ENCODE measurements at regions not wholly inside any gene's neighbourhood (a gene's known extent, or its start where the extent isn't known, plus 50 kb on each side); places are given as distances from the start of the nearest gene placed in this dataset.

DNA sequence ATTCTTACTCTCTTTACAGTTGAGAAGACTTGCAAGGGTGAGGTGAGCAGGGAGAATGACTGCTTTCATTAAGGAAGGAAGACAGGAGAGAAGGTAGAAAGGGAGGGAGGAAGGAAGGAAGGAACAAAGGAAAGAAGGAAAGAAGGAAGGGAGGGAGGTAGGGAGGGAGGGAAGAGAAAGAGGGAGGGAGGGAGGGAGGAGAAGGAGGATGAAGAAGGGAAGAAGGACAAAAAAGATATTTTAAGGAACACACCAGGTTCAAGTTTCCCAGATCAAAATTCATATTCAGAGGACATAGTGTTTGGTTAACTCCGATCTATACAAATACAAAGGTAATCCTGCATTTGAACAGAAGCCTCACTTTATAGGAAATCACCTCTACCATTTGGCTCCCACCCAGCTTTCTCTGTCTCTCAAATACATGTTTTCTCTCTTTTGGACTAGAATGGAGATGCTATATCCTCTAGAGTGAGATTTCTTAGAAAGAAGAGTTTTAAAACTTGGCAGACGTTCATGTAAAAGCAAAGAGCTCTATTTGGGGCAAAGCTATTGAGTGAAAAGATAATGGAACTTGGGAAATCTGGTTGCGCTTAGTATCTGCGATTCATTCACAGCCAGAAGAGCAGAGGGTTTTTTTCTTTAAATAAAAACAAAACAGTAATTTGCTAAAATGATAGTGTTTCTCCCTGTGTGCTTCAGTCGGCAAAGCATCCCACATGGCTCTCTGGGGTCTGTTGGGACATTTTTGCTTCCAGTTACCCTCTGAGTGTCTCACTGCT lies 261.9 kb upstream of the LYZL1 start:
- Mint-ChIP-seq H3K27me3 (ENCODE audit: low read depth) (no peaks in the 10 kb centered on the region), H3K36me3 (ENCODE audit: low read depth) (no peaks in the 10 kb centered on the region), H3K9me3 (no peaks in the 10 kb centered on the region), H3K27ac (no peak overlapping the region), H3K4me3 (no peak overlapping the region), H3K4me1 (ENCODE audit: low read depth) (no peaks in the 10 kb centered on the region)
- DNase-seq (ENCODE audit: low spot score): no peak

DNA sequence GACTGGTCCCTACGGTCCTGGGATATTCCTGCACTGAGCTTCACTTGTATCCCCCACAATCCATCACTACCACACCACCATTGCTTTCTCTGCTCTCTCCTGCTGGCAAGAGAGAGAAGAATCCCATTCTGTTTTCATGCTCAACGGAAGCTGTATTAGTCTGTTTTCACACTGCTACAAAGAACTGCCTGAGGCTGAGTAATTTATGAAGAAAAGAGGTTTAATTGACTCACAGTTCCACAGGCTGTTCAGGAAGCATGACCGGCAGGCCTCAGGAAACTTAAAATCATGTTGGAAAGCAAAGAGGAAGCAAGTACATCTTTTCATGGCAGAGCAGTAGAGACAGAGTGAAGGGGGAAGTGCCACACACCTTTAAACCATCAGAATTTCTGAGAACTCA lies 260.4 kb upstream of the LYZL1 start:
- Mint-ChIP-seq H3K4me3 (no peak overlapping the region), H3K9me3 (no peaks in the 10 kb centered on the region), H3K27me3 (ENCODE audit: low read depth) (no peaks in the 10 kb centered on the region), H3K4me1 (ENCODE audit: low read depth) (no peaks in the 10 kb centered on the region), H3K36me3 (ENCODE audit: low read depth) (no peaks in the 10 kb centered on the region), H3K27ac (no peak overlapping the region)
- DNase-seq (ENCODE audit: low spot score): no peak

DNA sequence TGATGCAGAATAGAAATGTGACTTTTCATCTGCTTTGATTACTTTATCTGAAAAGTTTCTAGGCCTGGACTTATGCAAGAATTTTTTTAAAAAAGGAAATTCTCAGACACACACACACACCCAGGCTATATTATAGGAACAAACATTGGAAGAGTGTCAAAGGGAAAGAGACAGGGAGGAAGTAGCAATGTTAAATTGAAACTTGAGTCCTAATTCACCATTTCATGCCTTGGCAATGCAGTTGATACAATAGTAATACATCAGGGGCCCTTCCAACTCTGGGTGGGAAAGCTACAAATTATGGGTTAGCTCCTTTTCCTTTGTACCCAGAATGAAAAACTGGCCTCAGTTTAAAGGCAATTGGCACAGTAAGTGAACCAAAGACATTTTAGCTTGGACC lies 258.0 kb upstream of the LYZL1 start:
- H3K9me3 Mint-ChIP-seq: no peaks in the 10 kb centered on the region
- H3K27ac Mint-ChIP-seq: no peak overlapping the region
- no peak overlapping the region for H3K4me3 Mint-ChIP-seq
- H3K27me3 Mint-ChIP-seq (ENCODE audit: low read depth): no peaks in the 10 kb centered on the region
- no peak for DNase-seq (ENCODE audit: low spot score)
- no peaks in the 10 kb centered on the region for H3K4me1 Mint-ChIP-seq (ENCODE audit: low read depth)
- no peaks in the 10 kb centered on the region for H3K36me3 Mint-ChIP-seq (ENCODE audit: low read depth)

GRCh38 chr10:29032169-29032568 lies 256.7 kb upstream of the LYZL1 start:
- H3K9me3 Mint-ChIP-seq: no peaks in the 10 kb centered on the region
- H3K36me3 Mint-ChIP-seq (ENCODE audit: low read depth): no peaks in the 10 kb centered on the region
- H3K27ac Mint-ChIP-seq: no peak overlapping the region
- H3K27me3 Mint-ChIP-seq (ENCODE audit: low read depth): no peaks in the 10 kb centered on the region
- no peaks in the 10 kb centered on the region for H3K4me1 Mint-ChIP-seq (ENCODE audit: low read depth)
- H3K4me3 Mint-ChIP-seq: no peak overlapping the region
- DNase-seq (ENCODE audit: low spot score): no peak

DNA sequence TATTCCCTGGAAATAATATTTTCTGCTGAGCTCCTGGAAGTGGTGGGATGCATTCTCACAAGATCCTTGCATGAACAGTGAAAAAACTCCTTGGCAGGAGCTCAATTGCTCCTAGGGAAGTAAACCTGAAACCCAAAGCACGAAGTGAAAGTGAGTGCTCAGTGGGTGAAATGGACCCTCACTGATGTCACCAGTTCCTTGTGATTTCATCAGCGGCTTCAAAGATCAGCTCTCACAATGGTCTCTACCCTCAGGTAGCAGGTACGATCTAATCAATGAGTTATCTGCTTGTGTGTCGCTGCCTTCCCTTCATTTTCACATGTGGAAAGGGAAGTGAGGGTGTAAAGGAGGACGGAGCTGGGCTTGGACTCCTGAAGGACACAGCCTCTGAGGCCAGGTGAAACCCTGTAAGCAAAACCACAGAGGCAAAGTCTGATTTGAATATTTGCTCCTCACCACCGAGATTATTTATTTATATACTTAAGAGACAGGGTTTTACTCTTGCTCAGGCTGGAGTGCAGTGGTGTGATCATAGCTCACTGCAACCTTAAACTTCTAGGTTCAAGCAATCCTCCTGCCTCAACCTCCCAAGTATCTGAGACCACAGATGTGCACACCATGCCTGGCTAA lies 255.4 kb upstream of the LYZL1 start:
- Mint-ChIP-seq H3K36me3 (ENCODE audit: low read depth) (no peaks in the 10 kb centered on the region), H3K4me1 (ENCODE audit: low read depth) (no peaks in the 10 kb centered on the region), H3K27ac (no peak overlapping the region), H3K9me3 (no peaks in the 10 kb centered on the region), H3K4me3 (no peak overlapping the region), H3K27me3 (ENCODE audit: low read depth) (no peaks in the 10 kb centered on the region)
- DNase-seq (ENCODE audit: low spot score): no peak

DNA sequence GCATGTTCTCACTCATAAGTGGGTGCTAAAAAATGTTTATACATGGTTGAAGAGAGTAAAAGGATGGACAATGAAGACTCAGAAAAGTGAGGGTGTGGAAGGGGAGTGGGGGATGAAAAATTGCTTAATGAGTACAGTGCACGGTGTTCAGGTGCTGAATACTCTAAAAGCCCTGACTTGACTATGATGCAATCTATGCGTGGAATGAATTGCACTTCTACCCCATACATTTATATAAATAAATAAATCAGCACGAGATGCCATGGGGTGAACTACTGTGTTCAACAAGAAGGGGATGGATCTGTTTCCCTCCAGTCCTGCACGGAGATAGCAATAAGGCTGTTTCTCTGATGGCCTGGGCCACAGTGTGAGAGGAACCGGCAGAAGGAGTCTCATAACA lies 254.3 kb upstream of the LYZL1 start:
- H3K27ac Mint-ChIP-seq: no peak overlapping the region
- H3K9me3 Mint-ChIP-seq: no peaks in the 10 kb centered on the region
- no peak overlapping the region for H3K4me3 Mint-ChIP-seq
- H3K27me3 Mint-ChIP-seq (ENCODE audit: low read depth): no peaks in the 10 kb centered on the region
- H3K36me3 Mint-ChIP-seq (ENCODE audit: low read depth): no peaks in the 10 kb centered on the region
- H3K4me1 Mint-ChIP-seq (ENCODE audit: low read depth): no peaks in the 10 kb centered on the region
- DNase-seq (ENCODE audit: low spot score): no peak

- DNase-seq (ENCODE audit: low spot score): no peak
- H3K4me1 Mint-ChIP-seq (ENCODE audit: low read depth): no peaks in the 10 kb centered on the region
- no peaks in the 10 kb centered on the region for H3K9me3 Mint-ChIP-seq
- no peak overlapping the region for H3K4me3 Mint-ChIP-seq
- no peak overlapping the region for H3K27ac Mint-ChIP-seq
- H3K36me3 Mint-ChIP-seq (ENCODE audit: low read depth): no peaks in the 10 kb centered on the region
- H3K27me3 Mint-ChIP-seq (ENCODE audit: low read depth): no peaks in the 10 kb centered on the region
Measured at GRCh38 chr10:29035721-29036120, 253.1 kb upstream of the LYZL1 start.

- no peak for DNase-seq (ENCODE audit: low spot score)
- Mint-ChIP-seq H3K4me3 (no peak overlapping the region), H3K27ac (no peak overlapping the region), H3K27me3 (ENCODE audit: low read depth) (no peaks in the 10 kb centered on the region), H3K9me3 (no peaks in the 10 kb centered on the region), H3K4me1 (ENCODE audit: low read depth) (no peaks in the 10 kb centered on the region), H3K36me3 (ENCODE audit: low read depth) (no peaks in the 10 kb centered on the region)
Measured at GRCh38 chr10:29037348-29038113, 251.3 kb upstream of the LYZL1 start.

- DNase-seq (ENCODE audit: low spot score): no peak
- H3K4me3 Mint-ChIP-seq: no peak overlapping the region
- no peak overlapping the region for H3K27ac Mint-ChIP-seq
- no peaks in the 10 kb centered on the region for H3K36me3 Mint-ChIP-seq (ENCODE audit: low read depth)
- H3K9me3 Mint-ChIP-seq: no peaks in the 10 kb centered on the region
- H3K27me3 Mint-ChIP-seq (ENCODE audit: low read depth): no peaks in the 10 kb centered on the region
- H3K4me1 Mint-ChIP-seq (ENCODE audit: low read depth): no peaks in the 10 kb centered on the region
Measured at GRCh38 chr10:29039091-29039490, 249.8 kb upstream of the LYZL1 start.

GRCh38 chr10:29039677-29040189 lies 249.1 kb upstream of the LYZL1 start:
- Mint-ChIP-seq H3K4me3 (no peak overlapping the region), H3K36me3 (ENCODE audit: low read depth) (no peaks in the 10 kb centered on the region), H3K9me3 (no peaks in the 10 kb centered on the region), H3K27ac (no peak overlapping the region), H3K4me1 (ENCODE audit: low read depth) (no peaks in the 10 kb centered on the region), H3K27me3 (ENCODE audit: low read depth) (no peaks in the 10 kb centered on the region)
- no peak for DNase-seq (ENCODE audit: low spot score)

DNA sequence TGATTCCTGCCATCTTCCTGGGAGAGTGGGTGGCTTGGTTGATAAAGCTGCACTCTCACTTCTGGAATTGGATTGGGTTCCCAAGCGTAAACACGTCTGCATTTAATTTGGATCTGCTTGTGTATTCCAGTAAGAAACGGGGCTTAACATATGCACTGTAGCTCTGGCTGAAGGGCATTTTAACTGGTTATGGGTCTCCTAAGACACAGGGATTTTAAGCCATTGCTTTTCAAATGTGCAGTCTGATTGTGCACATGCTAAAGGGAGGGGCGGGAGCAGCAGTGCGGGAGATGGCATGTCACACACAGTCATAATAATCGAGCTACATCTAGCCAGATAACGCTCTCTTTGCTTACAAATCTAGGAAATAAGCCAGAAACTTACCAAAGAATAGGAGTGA lies 247.3 kb upstream of the LYZL1 start:
- H3K36me3 Mint-ChIP-seq (ENCODE audit: low read depth): no peaks in the 10 kb centered on the region
- H3K9me3 Mint-ChIP-seq: no peaks in the 10 kb centered on the region
- H3K4me1 Mint-ChIP-seq (ENCODE audit: low read depth): no peaks in the 10 kb centered on the region
- H3K4me3 Mint-ChIP-seq: no peak overlapping the region
- no peaks in the 10 kb centered on the region for H3K27me3 Mint-ChIP-seq (ENCODE audit: low read depth)
- no peak for DNase-seq (ENCODE audit: low spot score)
- no peak overlapping the region for H3K27ac Mint-ChIP-seq

- no peaks in the 10 kb centered on the region for H3K9me3 Mint-ChIP-seq
- H3K27ac Mint-ChIP-seq: no peak overlapping the region
- peaks cover 2% of the 10 kb centered on the region for H3K27me3 Mint-ChIP-seq (ENCODE audit: low read depth)
- no peaks in the 10 kb centered on the region for H3K36me3 Mint-ChIP-seq (ENCODE audit: low read depth)
- H3K4me3 Mint-ChIP-seq: no peak overlapping the region
- no peaks in the 10 kb centered on the region for H3K4me1 Mint-ChIP-seq (ENCODE audit: low read depth)
- DNase-seq (ENCODE audit: low spot score): no peak
Measured at GRCh38 chr10:29048506-29048905, 240.4 kb upstream of the LYZL1 start.

DNA sequence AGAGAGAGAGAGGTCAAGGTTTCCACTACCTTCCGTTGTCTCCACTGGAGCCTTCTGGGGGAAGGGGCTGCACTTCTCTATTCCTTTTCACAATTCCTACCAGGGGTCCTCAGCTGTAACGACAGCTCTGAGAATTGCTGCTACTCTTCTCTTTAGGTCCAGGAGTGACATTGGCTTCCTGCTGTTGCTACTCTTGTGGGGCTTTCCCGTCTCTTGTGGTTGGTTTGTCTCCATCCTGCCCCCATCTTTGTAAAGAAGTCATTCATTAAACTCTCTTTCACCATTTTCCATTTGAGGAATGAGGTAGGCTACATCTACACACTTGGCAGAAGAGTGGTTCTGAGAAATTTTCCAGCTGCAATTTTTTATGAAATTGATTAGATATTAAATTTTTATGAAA lies 238.8 kb upstream of the LYZL1 start:
- no peaks in the 10 kb centered on the region for H3K36me3 Mint-ChIP-seq (ENCODE audit: low read depth)
- H3K27me3 Mint-ChIP-seq (ENCODE audit: low read depth): peaks cover 2% of the 10 kb centered on the region
- no peak for DNase-seq (ENCODE audit: low spot score)
- no peaks in the 10 kb centered on the region for H3K4me1 Mint-ChIP-seq (ENCODE audit: low read depth)
- no peaks in the 10 kb centered on the region for H3K9me3 Mint-ChIP-seq
- no peak overlapping the region for H3K27ac Mint-ChIP-seq
- H3K4me3 Mint-ChIP-seq: no peak overlapping the region

GRCh38 chr10:29055101-29055500 lies 233.8 kb upstream of the LYZL1 start:
- DNase-seq (ENCODE audit: low spot score): no peak
- Mint-ChIP-seq H3K4me3 (no peak overlapping the region), H3K27ac (no peak overlapping the region), H3K36me3 (ENCODE audit: low read depth) (no peaks in the 10 kb centered on the region), H3K4me1 (ENCODE audit: low read depth) (no peaks in the 10 kb centered on the region), H3K9me3 (no peaks in the 10 kb centered on the region), H3K27me3 (ENCODE audit: low read depth) (peaks cover 2% of the 10 kb centered on the region)

All from T-helper 2 cell treated with Interferon-gamma antibody and Interleukin-4, amounts not matched to agents 5 μg/mL and 100 μg/mL, for 36 hours (primary cell).